Osteocyte (in vitro differentiated cells): ENCODE measurements at regions not wholly inside any gene's neighbourhood (a gene's known extent, or its start where the extent isn't known, plus 50 kb on each side); places are given as distances from the start of the nearest gene placed in this dataset.

Experiments used
- DNase-seq: peaks from one replicate; pipeline ENCODE4 v3.0.0; 2021; ENCODE audit warnings: mixed read lengths; ENCODE audit not compliant: unreplicated experiment; ENCODE audit errors: extremely low spot score
- H3K27ac Mint-ChIP-seq: one replicate; pipeline ENCODE4 v1.8.0; 2021; ENCODE audit warnings: mild to moderate bottlenecking, mixed read lengths; ENCODE audit not compliant: unreplicated experiment
- H3K27me3 Mint-ChIP-seq: one replicate; pipeline ENCODE4 v1.8.0; 2021; ENCODE audit warnings: mixed read lengths; ENCODE audit not compliant: unreplicated experiment
- H3K36me3 Mint-ChIP-seq: one replicate; pipeline ENCODE4 v1.8.0; 2021; ENCODE audit warnings: mixed read lengths; ENCODE audit not compliant: unreplicated experiment
- H3K4me1 Mint-ChIP-seq: one replicate; pipeline ENCODE4 v1.8.0; 2021; ENCODE audit warnings: mixed read lengths; ENCODE audit not compliant: unreplicated experiment
- H3K4me3 Mint-ChIP-seq: one replicate; pipeline ENCODE4 v1.8.0; 2021; ENCODE audit warnings: mild to moderate bottlenecking, moderate library complexity, mixed read lengths; ENCODE audit not compliant: unreplicated experiment
- H3K9me3 Mint-ChIP-seq: one replicate; pipeline ENCODE4 v1.8.0; 2021; ENCODE audit warnings: mixed read lengths; ENCODE audit not compliant: unreplicated experiment
- CTCF ChIP-seq: fragments of 200-600 bp; sonication (generic); IDR thresholded peaks from 2 replicates; pipeline ENCODE4 v1.5.0; 2021; ENCODE audit warnings: antibody characterized with exemption, mild to moderate bottlenecking, moderate library complexity

DNA sequence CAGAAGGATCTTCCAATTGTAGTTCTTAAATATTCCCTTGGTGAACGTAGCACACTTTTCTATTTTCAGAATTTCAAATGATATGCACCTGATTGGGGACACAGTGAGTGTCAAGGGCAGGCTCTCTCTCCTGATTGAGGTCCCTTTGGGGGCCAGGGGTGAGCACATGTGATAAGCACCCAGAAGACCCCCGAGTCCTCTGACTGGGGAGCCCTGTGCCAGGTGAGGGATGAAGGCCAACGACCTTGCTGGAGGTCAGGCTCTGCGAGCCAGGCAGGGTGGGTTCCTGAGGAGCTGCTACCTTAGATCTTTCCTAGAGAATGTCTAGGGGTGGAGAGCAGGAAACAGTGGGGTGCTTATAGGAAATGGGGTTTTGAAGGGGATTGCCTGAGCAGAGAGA, 1253.9 kb downstream of the BRD1 start:
- Mint-ChIP-seq H3K4me3 (no peak overlapping the region), H3K27ac (no peak overlapping the region), H3K36me3 (peaks cover 5% of the 10 kb centered on the region), H3K9me3 (peaks cover 6% of the 10 kb centered on the region), H3K27me3 (no peaks in the 10 kb centered on the region), H3K4me1 (peaks cover 10% of the 10 kb centered on the region)
- DNase-seq: no peak
- no peak for TF ChIP-seq CTCF

- Mint-ChIP-seq H3K4me3 (no peak overlapping the region), H3K4me1 (peaks cover 11% of the 10 kb centered on the region), H3K9me3 (peaks cover 6% of the 10 kb centered on the region), H3K27me3 (no peaks in the 10 kb centered on the region), H3K27ac (no peak overlapping the region), H3K36me3 (peaks cover 5% of the 10 kb centered on the region)
- TF ChIP-seq CTCF: no peak
- no peak for DNase-seq
Measured at GRCh38 chr22:48572951-48573350, 1254.7 kb downstream of the BRD1 start.

GRCh38 chr22:48570912-48571311, 1256.8 kb downstream of the BRD1 start:
- peaks cover 24% of the 10 kb centered on the region for H3K4me1 Mint-ChIP-seq
- H3K9me3 Mint-ChIP-seq: peaks cover 6% of the 10 kb centered on the region
- DNase-seq: no peak
- no peak for TF ChIP-seq CTCF
- peaks cover 5% of the 10 kb centered on the region for H3K36me3 Mint-ChIP-seq
- no peak overlapping the region for H3K27ac Mint-ChIP-seq
- H3K4me3 Mint-ChIP-seq: no peak overlapping the region
- H3K27me3 Mint-ChIP-seq: no peaks in the 10 kb centered on the region

- H3K4me3 Mint-ChIP-seq: no peak overlapping the region
- H3K4me1 Mint-ChIP-seq: peaks cover 22% of the 10 kb centered on the region
- DNase-seq: no peak
- peaks cover 5% of the 10 kb centered on the region for H3K36me3 Mint-ChIP-seq
- no peaks in the 10 kb centered on the region for H3K27me3 Mint-ChIP-seq
- peaks cover 6% of the 10 kb centered on the region for H3K9me3 Mint-ChIP-seq
- no peak overlapping the region for H3K27ac Mint-ChIP-seq
- no peak for TF ChIP-seq CTCF
Measured at GRCh38 chr22:48569476-48570233, 1258.0 kb downstream of the BRD1 start.

GRCh38 chr22:48568736-48569330, 1258.8 kb downstream of the BRD1 start:
- no peak for TF ChIP-seq CTCF
- Mint-ChIP-seq H3K9me3 (peaks cover 6% of the 10 kb centered on the region), H3K27me3 (no peaks in the 10 kb centered on the region), H3K4me3 (no peak overlapping the region), H3K4me1 (peaks cover 22% of the 10 kb centered on the region), H3K27ac (no peak overlapping the region), H3K36me3 (peaks cover 5% of the 10 kb centered on the region)
- DNase-seq: no peak
